Mesothelial cell of epicardium (in vitro differentiated cells): ENCODE measurements at regions not wholly inside any gene's neighbourhood (a gene's known extent, or its start where the extent isn't known, plus 50 kb on each side); places are given as distances from the start of the nearest gene placed in this dataset.

ENCODE experiments used
- DNase-seq, 2 experiments: peaks; one replicate each; pipeline ENCODE4 v3.0.0; 2021; ENCODE audit warnings: low spot score in 2 of 2; ENCODE audit not compliant: unreplicated experiment in 2 of 2
- H3K27ac Mint-ChIP-seq: 2 replicates; pipeline ENCODE4 v1.8.0; 2021; ENCODE audit warnings: mixed read lengths
- H3K27me3 Mint-ChIP-seq: 2 replicates; pipeline ENCODE4 v1.8.0; 2021; ENCODE audit warnings: low read depth, mixed read lengths
- H3K36me3 Mint-ChIP-seq: 2 replicates; pipeline ENCODE4 v1.8.0; 2021; ENCODE audit warnings: mixed read lengths
- H3K4me1 Mint-ChIP-seq: 2 replicates; pipeline ENCODE4 v1.8.0; 2021; ENCODE audit warnings: mixed read lengths
- H3K4me3 Mint-ChIP-seq: 2 replicates; pipeline ENCODE4 v1.8.0; 2021; ENCODE audit warnings: mild to moderate bottlenecking, moderate library complexity, mixed read lengths
- H3K9me3 Mint-ChIP-seq: 2 replicates; pipeline ENCODE4 v1.8.0; 2021; ENCODE audit warnings: mixed read lengths
- TF ChIP-seq, protein P1 (sequence below): fragments of 200-600 bp; sonication (generic); IDR thresholded peaks from one replicate; pipeline ENCODE4 v1.5.0; 2021; ENCODE audit warnings: antibody characterized with exemption; ENCODE audit not compliant: unreplicated experiment

DNA sequence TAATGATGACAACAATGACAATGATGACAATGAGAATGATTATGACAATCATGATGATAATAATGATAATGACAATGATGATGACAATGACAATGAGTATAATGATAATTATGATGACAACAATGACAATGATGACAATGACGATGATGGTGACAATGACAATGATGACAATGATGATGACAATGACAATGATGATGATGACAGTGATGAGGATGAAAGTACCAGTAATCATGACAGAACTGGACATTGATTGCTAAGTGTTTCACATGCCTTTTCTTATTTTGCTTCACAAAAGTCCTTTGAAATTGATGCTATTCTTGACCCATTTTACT lies 1106.0 kb upstream of the AUTS2 start:
- H3K36me3 Mint-ChIP-seq = no peaks in the 10 kb centered on the region
- no peaks in the 10 kb centered on the region for H3K4me1 Mint-ChIP-seq
- H3K27ac Mint-ChIP-seq = no peak overlapping the region

DNA sequence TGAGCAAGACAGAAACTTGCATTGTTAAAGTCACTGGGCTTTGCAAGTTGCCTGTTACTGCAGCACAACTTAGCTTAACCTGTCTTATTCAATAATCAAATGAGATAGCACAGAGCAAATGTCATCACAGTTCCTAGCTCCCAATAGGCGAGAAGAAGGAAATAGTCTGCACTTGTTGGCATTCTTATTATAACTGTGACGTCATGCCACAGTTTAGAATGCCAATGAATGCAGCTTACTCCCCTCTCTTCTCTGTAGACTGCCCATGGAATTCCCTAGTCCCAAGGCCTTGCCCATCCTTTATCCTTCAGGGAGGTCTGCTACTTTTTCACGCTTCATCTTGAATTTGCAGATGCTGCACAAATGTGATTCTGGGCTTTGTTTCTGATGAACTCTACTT lies 1094.9 kb upstream of the AUTS2 start:
- Mint-ChIP-seq H3K4me3 (no peak overlapping the region), H3K27me3 (no peaks in the 10 kb centered on the region), H3K9me3 (no peaks in the 10 kb centered on the region), H3K27ac (no peak overlapping the region), H3K4me1 (peaks cover 7% of the 10 kb centered on the region), H3K36me3 (no peaks in the 10 kb centered on the region)
- DNase-seq = no peak
- TF ChIP-seq, protein P1, sequence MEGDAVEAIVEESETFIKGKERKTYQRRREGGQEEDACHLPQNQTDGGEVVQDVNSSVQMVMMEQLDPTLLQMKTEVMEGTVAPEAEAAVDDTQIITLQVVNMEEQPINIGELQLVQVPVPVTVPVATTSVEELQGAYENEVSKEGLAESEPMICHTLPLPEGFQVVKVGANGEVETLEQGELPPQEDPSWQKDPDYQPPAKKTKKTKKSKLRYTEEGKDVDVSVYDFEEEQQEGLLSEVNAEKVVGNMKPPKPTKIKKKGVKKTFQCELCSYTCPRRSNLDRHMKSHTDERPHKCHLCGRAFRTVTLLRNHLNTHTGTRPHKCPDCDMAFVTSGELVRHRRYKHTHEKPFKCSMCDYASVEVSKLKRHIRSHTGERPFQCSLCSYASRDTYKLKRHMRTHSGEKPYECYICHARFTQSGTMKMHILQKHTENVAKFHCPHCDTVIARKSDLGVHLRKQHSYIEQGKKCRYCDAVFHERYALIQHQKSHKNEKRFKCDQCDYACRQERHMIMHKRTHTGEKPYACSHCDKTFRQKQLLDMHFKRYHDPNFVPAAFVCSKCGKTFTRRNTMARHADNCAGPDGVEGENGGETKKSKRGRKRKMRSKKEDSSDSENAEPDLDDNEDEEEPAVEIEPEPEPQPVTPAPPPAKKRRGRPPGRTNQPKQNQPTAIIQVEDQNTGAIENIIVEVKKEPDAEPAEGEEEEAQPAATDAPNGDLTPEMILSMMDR = no peak

More for the DNA sequence above, 1106.0 kb upstream of the AUTS2 start:
- Mint-ChIP-seq H3K4me3 (no peak overlapping the region), H3K27me3 (no peaks in the 10 kb centered on the region), H3K9me3 (peaks cover 4% of the 10 kb centered on the region)
- DNase-seq = no peak
- TF ChIP-seq, protein P1 = no peak

DNA sequence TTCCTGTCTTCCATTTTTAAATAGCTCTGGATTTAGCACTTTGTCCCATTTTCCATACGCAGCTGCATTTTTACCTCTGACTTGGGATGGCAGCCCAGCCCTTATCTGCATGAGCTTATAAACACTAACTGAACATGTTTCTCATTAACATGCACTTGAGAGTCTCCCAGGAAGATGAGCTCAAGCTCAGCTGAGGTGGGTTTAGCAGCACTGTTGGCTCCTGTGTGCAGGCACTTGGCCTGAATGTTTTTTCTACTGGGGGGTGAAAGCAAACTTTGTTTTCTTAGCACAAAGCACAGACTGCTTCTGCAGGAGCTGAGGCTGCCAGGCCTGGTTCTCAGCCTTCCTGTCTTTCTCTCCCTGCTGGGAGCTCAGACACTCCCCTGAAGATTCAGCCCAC lies 1093.6 kb upstream of the AUTS2 start:
- no peak for DNase-seq
- Mint-ChIP-seq H3K9me3 (peaks cover 6% of the 10 kb centered on the region), H3K27me3 (no peaks in the 10 kb centered on the region), H3K4me1 (peaks cover 7% of the 10 kb centered on the region), H3K27ac (no peak overlapping the region), H3K4me3 (no peak overlapping the region), H3K36me3 (peaks cover 2% of the 10 kb centered on the region)
- TF ChIP-seq, protein P1 = no peak

DNA sequence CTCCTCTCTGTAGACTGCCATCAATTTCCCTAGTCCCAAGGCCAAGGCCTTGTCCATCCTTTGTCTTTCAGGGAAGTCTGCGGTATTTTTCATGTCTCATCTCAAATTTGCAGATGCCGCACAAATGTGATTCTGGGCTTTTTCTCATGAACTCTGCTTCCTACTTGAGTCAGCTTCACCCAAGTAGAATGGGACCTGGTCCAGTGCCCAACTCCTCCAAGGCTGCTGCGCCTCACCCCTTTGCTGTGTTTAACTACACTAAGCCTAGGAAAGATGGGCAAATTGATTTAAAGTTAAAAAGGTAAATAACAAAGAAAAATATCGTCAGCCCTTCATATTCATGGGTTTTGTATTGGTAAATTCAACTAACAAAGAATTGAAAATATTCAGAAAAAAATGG lies 1092.6 kb upstream of the AUTS2 start:
- TF ChIP-seq, protein P1 = no peak
- Mint-ChIP-seq H3K36me3 (peaks cover 2% of the 10 kb centered on the region), H3K27me3 (no peaks in the 10 kb centered on the region), H3K4me1 (peaks cover 7% of the 10 kb centered on the region), H3K27ac (no peak overlapping the region), H3K9me3 (peaks cover 6% of the 10 kb centered on the region), H3K4me3 (no peak overlapping the region)
- DNase-seq = no peak

DNA sequence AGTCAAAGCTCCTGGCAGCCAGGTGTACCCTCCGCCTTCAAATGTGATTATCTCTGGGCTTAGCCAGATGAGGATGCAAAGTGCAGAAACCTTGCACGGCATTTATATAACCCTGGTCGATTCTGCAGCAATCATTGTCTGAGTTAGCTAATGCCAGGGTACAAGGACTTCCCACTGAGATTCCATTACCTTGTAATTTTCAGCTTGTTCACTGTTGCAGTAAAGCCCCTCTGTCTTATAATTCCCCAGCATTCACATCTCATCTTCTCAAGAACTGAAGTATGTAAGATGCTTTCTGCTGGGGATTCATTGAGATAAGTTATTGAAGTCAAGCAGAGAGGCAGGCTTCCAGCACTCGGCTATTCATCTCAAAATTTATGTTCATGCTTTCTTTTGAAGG lies 1090.6 kb upstream of the AUTS2 start:
- Mint-ChIP-seq H3K27ac (no peak overlapping the region), H3K36me3 (peaks cover 2% of the 10 kb centered on the region), H3K27me3 (no peaks in the 10 kb centered on the region), H3K9me3 (peaks cover 6% of the 10 kb centered on the region), H3K4me3 (no peak overlapping the region), H3K4me1 (peaks cover 14% of the 10 kb centered on the region)
- DNase-seq = no peak
- TF ChIP-seq, protein P1 = no peak

DNA sequence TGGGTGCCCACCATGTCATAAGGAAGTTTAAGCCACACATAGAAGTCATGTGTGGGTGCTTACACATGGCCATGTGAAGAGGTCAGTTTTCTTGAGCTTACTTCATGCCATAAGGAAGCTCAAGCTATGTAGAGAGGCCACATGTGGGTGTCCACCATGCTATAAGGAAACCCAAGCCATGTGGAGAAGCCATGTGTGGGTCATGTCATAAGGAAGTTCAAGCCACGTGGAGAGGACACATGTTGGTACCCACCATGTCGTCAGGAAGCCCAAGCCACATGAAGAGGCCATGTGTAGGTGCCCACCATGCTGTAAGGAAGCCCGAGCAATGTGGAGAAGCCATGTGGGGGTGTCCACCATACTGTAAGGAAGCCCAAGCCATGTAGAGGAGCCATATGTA lies 1089.2 kb upstream of the AUTS2 start:
- Mint-ChIP-seq H3K4me3 (no peak overlapping the region), H3K27me3 (no peaks in the 10 kb centered on the region), H3K4me1 (peaks cover 14% of the 10 kb centered on the region), H3K9me3 (peaks cover 6% of the 10 kb centered on the region), H3K36me3 (peaks cover 2% of the 10 kb centered on the region), H3K27ac (no peak overlapping the region)
- DNase-seq = no peak
- TF ChIP-seq, protein P1 = no peak
